AG04449 (cell line): ENCODE measurements at regions not wholly inside any gene's neighbourhood (a gene's known extent, or its start where the extent isn't known, plus 50 kb on each side); places are given as distances from the start of the nearest gene placed in this dataset.

Experiments
- CTCF ChIA-PET: fragments of 350-600 bp; formaldehyde crosslinking; extraction: SDS; loops from one replicate; lab custom pipeline; 2021; ENCODE audit warnings: antibody characterized with exemption; lab: Yijun Ruan, JAX
- POLR2A ChIA-PET: fragments of 400-600, 350-600 bp; formaldehyde crosslinking; extraction: SDS; loops from one replicate; lab custom pipeline; 2020; ENCODE audit warnings: antibody characterized with exemption, inconsistent platforms; lab: Yijun Ruan, JAX
- DNase-seq: peaks from one replicate; pipeline ENCODE4 v3.0.0-alpha.2; 2010; ENCODE audit warnings: low read depth, low spot score
- H3K4me3 ChIP-seq: 2 replicates; pipeline ENCODE4 v1.5.1; 2011; ENCODE audit warnings: low read depth, mild to moderate bottlenecking, control low read depth, low read length
- CTCF ChIP-seq: IDR thresholded peaks from one replicate; pipeline ENCODE4 v1.5.1; 2011; ENCODE audit warnings: mild to moderate bottlenecking, moderate library complexity, low read length, control low read depth, inconsistent platforms; ENCODE audit not compliant: insufficient read depth; ENCODE audit errors: missing control alignments

GRCh38 chr15:95468820-95469219 is 861.7 kb upstream of the NR2F2 start:
- no peak for TF ChIP-seq CTCF
- CTCF ChIA-PET: no interaction called here
- POLR2A ChIA-PET: no interaction called here
- no peak for DNase-seq
- no peak overlapping the region for H3K4me3 ChIP-seq

GRCh38 chr15:95469496-95470000 is 861.0 kb upstream of the NR2F2 start:
- ChIA-PET POLR2A (no interaction called here), CTCF (no interaction called here)
- no peak for DNase-seq

GRCh38 chr15:95470529-95470928 is 860.0 kb upstream of the NR2F2 start:
- CTCF ChIA-PET: no interaction called here

More at GRCh38 chr15:95469496-95470000, 861.0 kb upstream of the NR2F2 start:
- no peak overlapping the region for H3K4me3 ChIP-seq
- TF ChIP-seq CTCF: no peak

GRCh38 chr15:95470997-95471689 is 859.4 kb upstream of the NR2F2 start:
- no peak for TF ChIP-seq CTCF
- DNase-seq: no peak
- CTCF ChIA-PET: no interaction called here
- H3K4me3 ChIP-seq: no peak overlapping the region
- POLR2A ChIA-PET: no interaction called here

More at GRCh38 chr15:95470529-95470928, 860.0 kb upstream of the NR2F2 start:
- H3K4me3 ChIP-seq: no peak overlapping the region
- POLR2A ChIA-PET: no interaction called here
- no peak for DNase-seq
- TF ChIP-seq CTCF: no peak

- POLR2A ChIA-PET: no interaction called here
- TF ChIP-seq CTCF: no peak
- CTCF ChIA-PET: no interaction called here
- H3K4me3 ChIP-seq: no peak overlapping the region
- no peak for DNase-seq
These were observed 858.8 kb upstream of the NR2F2 start for GRCh38 chr15:95471690-95472086.

GRCh38 chr15:95475067-95475466 is 855.4 kb upstream of the NR2F2 start:
- ChIA-PET POLR2A (no interaction called here), CTCF (no interaction called here)
- no peak for TF ChIP-seq CTCF
- H3K4me3 ChIP-seq: no peak overlapping the region
- DNase-seq: no peak
